ENCODE measurements at regions not wholly inside any gene's neighbourhood (a gene's known extent, or its start where the extent isn't known, plus 50 kb on each side); places are given as distances from the start of the nearest gene placed in this dataset.

- TF ChIP-seq GATA2 (IDR thresholded peaks at IDR 0.05; ENCODE audit: low read depth, low read length) (no peak), GATA3 (IDR thresholded peaks at IDR 0.05; ENCODE audit: low read depth, low read length) (no peak)
Measured at GRCh38 chr6:23330632-23331031, 761.3 kb downstream of the HDGFL1 start.
